ENCODE measurements at regions not wholly inside any gene's neighbourhood (a gene's known extent, or its start where the extent isn't known, plus 50 kb on each side); places are given as distances from the start of the nearest gene placed in this dataset.

DNA sequence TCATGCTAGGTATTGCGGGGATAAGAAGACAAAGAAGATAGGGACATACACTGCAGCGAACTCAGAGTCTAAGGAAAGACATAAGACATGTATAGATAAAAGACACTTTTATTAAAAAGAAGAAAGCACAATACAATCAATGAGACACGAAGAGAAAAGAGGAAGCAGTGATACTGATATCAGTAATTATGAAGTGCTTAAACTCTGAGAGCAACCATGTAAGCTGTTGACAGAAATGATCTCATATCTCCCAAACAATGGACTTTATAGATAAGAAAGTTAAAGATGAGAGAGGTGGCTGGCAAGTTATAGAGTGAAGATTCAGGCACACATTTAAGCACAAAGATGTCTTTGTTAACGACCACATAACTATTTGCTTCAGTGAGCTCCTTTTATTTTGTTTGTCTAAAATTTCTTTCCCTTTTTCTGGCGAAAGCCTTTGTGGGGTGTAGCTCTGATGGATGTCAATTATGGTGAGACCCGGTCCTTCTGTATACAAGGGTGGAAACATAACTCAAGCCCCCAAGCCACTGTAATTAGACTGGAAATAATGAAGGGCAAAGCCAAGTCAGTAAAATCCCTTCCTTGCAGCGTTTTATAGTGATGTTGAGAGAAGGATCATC is 818.0 kb upstream of the SLC10A2 start:
- TF ChIP-seq EZH2phosphoT487 (IDR thresholded peaks at IDR 0.05; ENCODE audit: borderline replicate concordance), result no peak
- no peak for TF ChIP-seq JUND (IDR thresholded peaks at IDR 0.05)
- TF ChIP-seq POLR2AphosphoS5 (IDR thresholded peaks at IDR 0.05; ENCODE audit: low read depth, low read length), result no peak
- no peak for TF ChIP-seq YY1 (IDR thresholded peaks at IDR 0.05; ENCODE audit: extremely low read depth, insufficient replicate concordance, low read depth, low read length)
- TF ChIP-seq POLR2A (IDR thresholded peaks at IDR 0.05; ENCODE audit: borderline replicate concordance, extremely low read depth, insufficient read depth, insufficient read length), result no peak
- TF ChIP-seq, protein P1, sequence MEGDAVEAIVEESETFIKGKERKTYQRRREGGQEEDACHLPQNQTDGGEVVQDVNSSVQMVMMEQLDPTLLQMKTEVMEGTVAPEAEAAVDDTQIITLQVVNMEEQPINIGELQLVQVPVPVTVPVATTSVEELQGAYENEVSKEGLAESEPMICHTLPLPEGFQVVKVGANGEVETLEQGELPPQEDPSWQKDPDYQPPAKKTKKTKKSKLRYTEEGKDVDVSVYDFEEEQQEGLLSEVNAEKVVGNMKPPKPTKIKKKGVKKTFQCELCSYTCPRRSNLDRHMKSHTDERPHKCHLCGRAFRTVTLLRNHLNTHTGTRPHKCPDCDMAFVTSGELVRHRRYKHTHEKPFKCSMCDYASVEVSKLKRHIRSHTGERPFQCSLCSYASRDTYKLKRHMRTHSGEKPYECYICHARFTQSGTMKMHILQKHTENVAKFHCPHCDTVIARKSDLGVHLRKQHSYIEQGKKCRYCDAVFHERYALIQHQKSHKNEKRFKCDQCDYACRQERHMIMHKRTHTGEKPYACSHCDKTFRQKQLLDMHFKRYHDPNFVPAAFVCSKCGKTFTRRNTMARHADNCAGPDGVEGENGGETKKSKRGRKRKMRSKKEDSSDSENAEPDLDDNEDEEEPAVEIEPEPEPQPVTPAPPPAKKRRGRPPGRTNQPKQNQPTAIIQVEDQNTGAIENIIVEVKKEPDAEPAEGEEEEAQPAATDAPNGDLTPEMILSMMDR (IDR thresholded peaks at IDR 0.05 in 2 of 3, conservative IDR thresholded peaks at IDR 0.05 in 1 of 3; ENCODE audit: borderline replicate concordance in 1 of 3, insufficient read depth in 1 of 3, low read depth in 2 of 3, low read length in 2 of 3), result no peak
- no peak for TF ChIP-seq SRF (IDR thresholded peaks at IDR 0.05; ENCODE audit: low read depth)

All from HCT116 (cell line).